IMR-90 (cell line): ENCODE measurements at regions not wholly inside any gene's neighbourhood (a gene's known extent, or its start where the extent isn't known, plus 50 kb on each side); places are given as distances from the start of the nearest gene placed in this dataset.

Experiments used
- BHLHE40 ChIP-seq: fragments of 150-350 bp; IDR thresholded peaks from 2 replicates; pipeline ENCODE4 v1.6.1; 2016; ENCODE audit warnings: mild to moderate bottlenecking, low read depth, low read length
- CEBPB ChIP-seq: IDR thresholded peaks from 2 replicates; pipeline ENCODE4 v1.6.1; 2012; ENCODE audit warnings: low read depth, low read length, improper control_type of control experiment
- CTCF ChIP-seq: conservative IDR thresholded peaks from 2 replicates; pipeline ENCODE4 v1.5.1; 2012; ENCODE audit warnings: mild to moderate bottlenecking, low read depth, low read length, improper control_type of control experiment
- ELK1 ChIP-seq: fragments of 150-350 bp; IDR thresholded peaks from 2 replicates; pipeline ENCODE4 v1.6.1; 2016; ENCODE audit warnings: low read depth, mild to moderate bottlenecking, low read length, moderate library complexity, borderline replicate concordance
- FOS ChIP-seq: fragments of 150-350 bp; IDR thresholded peaks from 2 replicates; pipeline ENCODE4 v1.6.1; 2016; ENCODE audit warnings: low read depth, low read length
- MAFK ChIP-seq: IDR thresholded peaks from 2 replicates; pipeline ENCODE4 v1.6.1; 2012; ENCODE audit warnings: low read depth, low read length, improper control_type of control experiment
- POLR2A ChIP-seq: IDR thresholded peaks from 2 replicates; pipeline ENCODE4 v1.6.1; 2012; ENCODE audit warnings: mild to moderate bottlenecking, low read depth, low read length
- RAD21 ChIP-seq: IDR thresholded peaks from 2 replicates; pipeline ENCODE4 v1.6.1; 2012; ENCODE audit warnings: low read length, improper control_type of control experiment
- RFX5 ChIP-seq: IDR thresholded peaks from 2 replicates; pipeline ENCODE4 v1.8.0; 2012; ENCODE audit warnings: low read depth, mild to moderate bottlenecking, low read length, moderate library complexity
- SMC3 ChIP-seq: fragments of 150-350 bp; IDR thresholded peaks from 2 replicates; pipeline ENCODE4 v1.6.1; 2016; ENCODE audit warnings: low read depth, mild to moderate bottlenecking, antibody characterized with exemption, low read length, moderate library complexity

GRCh38 chrX:122122274-122122673 lies 1061.8 kb upstream of the GRIA3 start:
- no peak for TF ChIP-seq CTCF
- TF ChIP-seq POLR2A = no peak
- TF ChIP-seq CEBPB = no peak
- no peak for TF ChIP-seq MAFK
- TF ChIP-seq SMC3 = no peak
- no peak for TF ChIP-seq RFX5
- no peak for TF ChIP-seq ELK1
- TF ChIP-seq BHLHE40 = no peak
- TF ChIP-seq RAD21 = no peak
- no peak for TF ChIP-seq FOS
